IPS-NIHi11 (cell line): ENCODE measurements at regions not wholly inside any gene's neighbourhood (a gene's known extent, or its start where the extent isn't known, plus 50 kb on each side); places are given as distances from the start of the nearest gene placed in this dataset.
"Not testable (repeated sequence)": the region's sequence is repeated elsewhere in the genome, so short reads cannot be mapped to it uniquely, and the experiment has no call there.

ENCODE experiments used
- DNase-seq: peaks from one replicate; pipeline ENCODE4 v3.0.0; 2012; ENCODE audit warnings: mixed read lengths, low spot score

- peak; percentile 62 for DNase-seq
These were observed 65.2 kb downstream of the CCDC195 start for GRCh38 chr2:224650815-224651439.

- DNase-seq = not testable (repeated sequence)
These were observed 62.5 kb upstream of the CUL3 start for GRCh38 chr2:224647684-224648083.

- peak; percentile 37 for DNase-seq
These were observed 61.2 kb upstream of the CUL3 start for GRCh38 chr2:224646242-224646846.

- no peak for DNase-seq
These were observed 60.6 kb upstream of the CUL3 start for GRCh38 chr2:224645722-224646121.

- DNase-seq = no peak
These were observed 55.5 kb upstream of the CUL3 start for GRCh38 chr2:224640679-224641078.

GRCh38 chr2:224638301-224638823 is 53.2 kb upstream of the CUL3 start:
- no peak for DNase-seq
